Ishikawa (cell line): ENCODE measurements at regions not wholly inside any gene's neighbourhood (a gene's known extent, or its start where the extent isn't known, plus 50 kb on each side); places are given as distances from the start of the nearest gene placed in this dataset.
A peak's percentile ranks its signal among the peaks of the same experiment; 100 is the strongest.

Source experiments
- CEBPB ChIP-seq: IDR thresholded peaks from 2 replicates; pipeline ENCODE4 v1.6.1; 2012
- CREB1 ChIP-seq: IDR thresholded peaks from 2 replicates; pipeline ENCODE4 v1.6.1; 2012; ENCODE audit warnings: low read depth
- EGR1 ChIP-seq: IDR thresholded peaks from 2 replicates; pipeline ENCODE4 v1.6.1; 2012
- EP300 ChIP-seq: IDR thresholded peaks from 2 replicates; pipeline ENCODE4 v1.6.1; 2012; ENCODE audit warnings: borderline replicate concordance
- FOXM1 ChIP-seq: IDR thresholded peaks from 2 replicates; pipeline ENCODE4 v1.6.1; 2012; ENCODE audit warnings: low read depth, borderline replicate concordance
- MAX ChIP-seq: IDR thresholded peaks from 2 replicates; pipeline ENCODE4 v1.6.1; 2012
- NFIC ChIP-seq: IDR thresholded peaks from 2 replicates; pipeline ENCODE4 v1.6.1; 2012
- RAD21 ChIP-seq: IDR thresholded peaks from 2 replicates; pipeline ENCODE4 v1.6.1; 2012; ENCODE audit warnings: low read depth
- TAF1 ChIP-seq: IDR thresholded peaks from 2 replicates; pipeline ENCODE4 v1.6.1; 2012; ENCODE audit warnings: low read depth, mild to moderate bottlenecking
- TCF12 ChIP-seq: IDR thresholded peaks from 2 replicates; pipeline ENCODE4 v1.6.1; 2012; ENCODE audit warnings: low read depth
- TEAD4 ChIP-seq: IDR thresholded peaks from 2 replicates; pipeline ENCODE4 v1.6.1; 2012
- YY1 ChIP-seq: IDR thresholded peaks from 2 replicates; pipeline ENCODE4 v1.6.1; 2012; ENCODE audit warnings: low read depth
- ZBTB7A ChIP-seq: IDR thresholded peaks from 2 replicates; pipeline ENCODE4 v1.6.1; 2012; ENCODE audit warnings: low read depth
- TF ChIP-seq, protein P1 (sequence below): IDR thresholded peaks from 2 replicates; pipeline ENCODE4 v1.6.1; 2012; ENCODE audit warnings: low read depth, mild to moderate bottlenecking
- TF ChIP-seq, protein P2 (sequence below): IDR thresholded peaks from 2 replicates; pipeline ENCODE4 v1.6.1; 2012

DNA sequence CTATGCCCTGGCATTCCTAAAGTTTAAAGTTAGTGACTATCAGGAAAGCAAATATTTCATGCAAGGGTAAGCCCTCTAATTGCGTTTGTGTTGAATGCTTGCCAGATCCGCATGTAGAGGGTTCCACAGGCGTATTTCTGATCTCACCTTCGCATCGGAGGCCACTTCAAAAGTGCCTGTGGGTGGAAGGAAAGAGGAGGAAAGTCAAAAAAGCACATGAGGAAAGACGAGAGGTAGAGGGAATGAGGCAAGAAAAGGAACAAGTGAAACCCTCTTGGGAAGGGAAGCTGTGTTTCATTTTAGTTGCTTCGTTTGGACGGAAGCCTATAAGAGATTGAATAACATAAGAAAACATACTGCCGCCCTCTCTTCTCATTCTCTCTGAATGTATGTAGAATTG, 628.8 kb downstream of the SPRY1 start:
- TF ChIP-seq NFIC (peak; percentile 78), EP300 (no peak), TEAD4 (no peak)

DNA sequence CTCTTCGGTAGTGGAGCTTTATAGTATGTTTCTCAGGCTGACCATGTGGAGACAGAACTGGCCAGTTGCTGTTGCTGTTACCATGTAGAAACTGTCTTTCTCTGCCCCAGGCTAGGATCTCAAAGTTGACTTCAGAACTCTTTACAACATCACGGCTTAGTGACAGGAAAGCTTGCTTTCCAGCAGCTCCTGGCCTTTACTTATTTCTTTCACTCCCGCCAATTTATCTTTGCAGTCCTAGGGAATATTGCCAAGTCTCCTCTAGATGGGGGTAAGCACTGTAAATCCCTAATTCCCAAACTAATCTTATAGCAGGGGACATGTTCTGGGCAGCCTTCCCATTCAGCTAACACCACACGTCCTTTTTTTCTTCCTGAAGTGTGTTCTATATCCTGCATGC, 631.6 kb downstream of the SPRY1 start:
- TF ChIP-seq MAX (no peak), ZBTB7A (no peak), RAD21 (no peak), TCF12 (no peak), NFIC (no peak)

GRCh38 chr4:124030147-124030546, 633.6 kb downstream of the SPRY1 start:
- TF ChIP-seq, protein P1, sequence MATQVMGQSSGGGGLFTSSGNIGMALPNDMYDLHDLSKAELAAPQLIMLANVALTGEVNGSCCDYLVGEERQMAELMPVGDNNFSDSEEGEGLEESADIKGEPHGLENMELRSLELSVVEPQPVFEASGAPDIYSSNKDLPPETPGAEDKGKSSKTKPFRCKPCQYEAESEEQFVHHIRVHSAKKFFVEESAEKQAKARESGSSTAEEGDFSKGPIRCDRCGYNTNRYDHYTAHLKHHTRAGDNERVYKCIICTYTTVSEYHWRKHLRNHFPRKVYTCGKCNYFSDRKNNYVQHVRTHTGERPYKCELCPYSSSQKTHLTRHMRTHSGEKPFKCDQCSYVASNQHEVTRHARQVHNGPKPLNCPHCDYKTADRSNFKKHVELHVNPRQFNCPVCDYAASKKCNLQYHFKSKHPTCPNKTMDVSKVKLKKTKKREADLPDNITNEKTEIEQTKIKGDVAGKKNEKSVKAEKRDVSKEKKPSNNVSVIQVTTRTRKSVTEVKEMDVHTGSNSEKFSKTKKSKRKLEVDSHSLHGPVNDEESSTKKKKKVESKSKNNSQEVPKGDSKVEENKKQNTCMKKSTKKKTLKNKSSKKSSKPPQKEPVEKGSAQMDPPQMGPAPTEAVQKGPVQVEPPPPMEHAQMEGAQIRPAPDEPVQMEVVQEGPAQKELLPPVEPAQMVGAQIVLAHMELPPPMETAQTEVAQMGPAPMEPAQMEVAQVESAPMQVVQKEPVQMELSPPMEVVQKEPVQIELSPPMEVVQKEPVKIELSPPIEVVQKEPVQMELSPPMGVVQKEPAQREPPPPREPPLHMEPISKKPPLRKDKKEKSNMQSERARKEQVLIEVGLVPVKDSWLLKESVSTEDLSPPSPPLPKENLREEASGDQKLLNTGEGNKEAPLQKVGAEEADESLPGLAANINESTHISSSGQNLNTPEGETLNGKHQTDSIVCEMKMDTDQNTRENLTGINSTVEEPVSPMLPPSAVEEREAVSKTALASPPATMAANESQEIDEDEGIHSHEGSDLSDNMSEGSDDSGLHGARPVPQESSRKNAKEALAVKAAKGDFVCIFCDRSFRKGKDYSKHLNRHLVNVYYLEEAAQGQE = no peak
- TF ChIP-seq NFIC (no peak), CREB1 (no peak)

GRCh38 chr4:124032035-124032434, 635.4 kb downstream of the SPRY1 start:
- no peak for TF ChIP-seq NFIC
- TF ChIP-seq CREB1 = no peak
- TF ChIP-seq EGR1 = no peak
- TF ChIP-seq TAF1 = no peak
- TF ChIP-seq, protein P2, sequence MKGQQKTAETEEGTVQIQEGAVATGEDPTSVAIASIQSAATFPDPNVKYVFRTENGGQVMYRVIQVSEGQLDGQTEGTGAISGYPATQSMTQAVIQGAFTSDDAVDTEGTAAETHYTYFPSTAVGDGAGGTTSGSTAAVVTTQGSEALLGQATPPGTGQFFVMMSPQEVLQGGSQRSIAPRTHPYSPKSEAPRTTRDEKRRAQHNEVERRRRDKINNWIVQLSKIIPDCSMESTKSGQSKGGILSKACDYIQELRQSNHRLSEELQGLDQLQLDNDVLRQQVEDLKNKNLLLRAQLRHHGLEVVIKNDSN = no peak
- TF ChIP-seq, protein P1 = no peak
- no peak for TF ChIP-seq FOXM1
- no peak for TF ChIP-seq RAD21
- TF ChIP-seq YY1 = no peak

- TF ChIP-seq EP300 = no peak
- no peak for TF ChIP-seq RAD21
- TF ChIP-seq ZBTB7A = no peak
- no peak for TF ChIP-seq FOXM1
- no peak for TF ChIP-seq MAX
- no peak for TF ChIP-seq EGR1
- TF ChIP-seq TAF1 = no peak
- TF ChIP-seq TCF12 = no peak
- TF ChIP-seq TEAD4 = no peak
- TF ChIP-seq YY1 = no peak
- no peak for TF ChIP-seq CEBPB
- TF ChIP-seq, protein P1 = no peak
- TF ChIP-seq, protein P2 = no peak
- TF ChIP-seq NFIC = no peak
- TF ChIP-seq CREB1 = no peak
Measured at GRCh38 chr4:124035364-124036041, 638.9 kb downstream of the SPRY1 start.
